GM23248 (cell line): ENCODE measurements at regions not wholly inside any gene's neighbourhood (a gene's known extent, or its start where the extent isn't known, plus 50 kb on each side); places are given as distances from the start of the nearest gene placed in this dataset.

Experiments used
- DNase-seq: peaks from one replicate; pipeline ENCODE4 v3.0.0-alpha.2; 2015
- H2AFZ ChIP-seq: fragments of 200-600 bp; sonication (generic); 2 replicates; pipeline ENCODE4 v1.6.1; 2016; ENCODE audit warnings: antibody characterized with exemption
- H3F3A ChIP-seq: fragments of 200-600 bp; sonication (generic); 2 replicates; pipeline ENCODE4 v1.6.1; 2016; ENCODE audit warnings: mild to moderate bottlenecking, antibody characterized with exemption, mixed run types; ENCODE audit not compliant: insufficient read depth
- H3K27ac ChIP-seq: fragments of 200-600 bp; sonication (generic); 2 replicates; pipeline ENCODE4 v1.5.1; 2016; ENCODE audit warnings: mild to moderate bottlenecking
- H3K27me3 ChIP-seq: fragments of 200-600 bp; sonication (generic); replicated peaks from 2 replicates; pipeline ENCODE4 v1.6.1; 2016; ENCODE audit warnings: mild to moderate bottlenecking; ENCODE audit not compliant: insufficient read depth
- H3K36me3 ChIP-seq: fragments of 200-600 bp; sonication (generic); 2 replicates; pipeline ENCODE4 v1.6.1; 2016; ENCODE audit warnings: low read depth, mild to moderate bottlenecking
- H3K4me1 ChIP-seq: fragments of 200-600 bp; sonication (generic); 2 replicates; pipeline ENCODE4 v1.6.1; 2016; ENCODE audit warnings: mild to moderate bottlenecking; ENCODE audit not compliant: insufficient read depth
- H3K4me2 ChIP-seq: fragments of 200-600 bp; sonication (generic); one replicate; pipeline ENCODE4 v1.6.1; 2016; ENCODE audit warnings: mild to moderate bottlenecking; ENCODE audit not compliant: unreplicated experiment
- H3K4me3 ChIP-seq: fragments of 200-600 bp; sonication (generic); 2 replicates; pipeline ENCODE4 v1.5.1; 2016; ENCODE audit warnings: mild to moderate bottlenecking
- H3K79me2 ChIP-seq: fragments of 200-600 bp; sonication (generic); 2 replicates; pipeline ENCODE4 v1.6.1; 2016; ENCODE audit warnings: mild to moderate bottlenecking; ENCODE audit not compliant: insufficient read depth
- H3K9ac ChIP-seq: fragments of 200-600 bp; sonication (generic); 2 replicates; pipeline ENCODE4 v1.6.1; 2016; ENCODE audit warnings: mild to moderate bottlenecking
- H3K9me2 ChIP-seq: fragments of 200-600 bp; sonication (generic); 2 replicates; pipeline ENCODE4 v1.6.1; 2016; ENCODE audit warnings: mixed run types, mild to moderate bottlenecking, moderate library complexity; ENCODE audit not compliant: insufficient read depth
- H3K9me3 ChIP-seq: fragments of 200-600 bp; sonication (generic); one replicate; pipeline ENCODE4 v1.6.1; 2017; ENCODE audit warnings: low read depth
- H4K20me1 ChIP-seq: fragments of 200-600 bp; sonication (generic); 2 replicates; pipeline ENCODE4 v1.6.0; 2016; ENCODE audit not compliant: insufficient read depth
- EZH2 ChIP-seq: fragments of 200-600 bp; sonication (generic); IDR thresholded peaks from 2 replicates; pipeline ENCODE4 v1.6.1; 2018; ENCODE audit warnings: antibody characterized with exemption, mild to moderate bottlenecking; ENCODE audit not compliant: insufficient read depth, poor library complexity, severe bottlenecking
- EZH2phosphoT487 ChIP-seq: fragments of 200-600 bp; sonication (generic); IDR thresholded peaks from 2 replicates; pipeline ENCODE4 v1.6.1; 2018; ENCODE audit warnings: antibody characterized with exemption, moderate library complexity, mild to moderate bottlenecking, low read depth; ENCODE audit not compliant: insufficient read depth
- WGBS, 2 experiments: methylation state at CpG; one replicate each; pipeline ENCODE4 v1.1.6; 2015 to 2017; ENCODE audit warnings: low lambda C conversion rate in 2 of 2, low coverage in 1 of 2; ENCODE audit errors: missing lambda C conversion rate in 2 of 2; 5-methylcytosine and 5-hydroxymethylcytosine counted together
- in situ Hi-C: fragments of 300-500 bp; cut with MboI; formaldehyde crosslinking; loops from 2 replicates; pipeline ENCODE4 v1.15.0; 2020

- Histone ChIP-seq H3K9me2 (no peaks in the 10 kb centered on the region; the same call in 1 of the 2 replicates), H4K20me1 (no peaks in the 10 kb centered on the region), H3K27ac (no peak overlapping the region), H3K4me1 (no peaks in the 10 kb centered on the region), H3K36me3 (no peaks in the 10 kb centered on the region), H3K4me2 (no peak overlapping the region), H3K79me2 (peaks cover 29% of the 10 kb centered on the region), H2AFZ (no peak overlapping the region), H3K4me3 (no peak overlapping the region), H3K27me3 (no peaks in the 10 kb centered on the region), H3F3A (no peaks in the 10 kb centered on the region), H3K9me3 (no peaks in the 10 kb centered on the region), H3K9ac (no peak overlapping the region)
- no peak for TF ChIP-seq EZH2phosphoT487
- DNase-seq = no peak
- in situ Hi-C loops = no loop called here
- WGBS, 2 experiments = 32 to 51% methylated on average over 5 of the region's 5 CpGs
These were observed 669.3 kb downstream of the LIG4 start for GRCh38 chr13:107545946-107546502.

- Histone ChIP-seq H3K9ac (no peak overlapping the region), H2AFZ (no peak overlapping the region), H3K9me2 (no peaks in the 10 kb centered on the region), H3K27me3 (no peaks in the 10 kb centered on the region), H3K27ac (no peak overlapping the region), H3K9me3 (no peaks in the 10 kb centered on the region), H3K79me2 (peaks cover 46% of the 10 kb centered on the region), H3K4me3 (no peak overlapping the region), H4K20me1 (no peaks in the 10 kb centered on the region), H3F3A (peaks cover 4% of the 10 kb centered on the region; the same call in 1 of the 2 replicates), H3K4me2 (no peak overlapping the region), H3K36me3 (no peaks in the 10 kb centered on the region), H3K4me1 (peaks cover 18% of the 10 kb centered on the region)
- in situ Hi-C loops = no loop called here
- no peak for TF ChIP-seq EZH2phosphoT487
- no peak for TF ChIP-seq EZH2
- peak; percentile 22 for DNase-seq
- 38 to 44% methylated on average over 1 of the region's 1 CpG for WGBS, 2 experiments
These were observed 680.8 kb downstream of the LIG4 start for GRCh38 chr13:107534548-107534947.

- Histone ChIP-seq H3K27me3 (no peaks in the 10 kb centered on the region), H3F3A (peaks cover 4% of the 10 kb centered on the region; the same call in 1 of the 2 replicates), H3K79me2 (peaks cover 42% of the 10 kb centered on the region), H3K4me2 (peak overlapping the region; percentile 8), H3K9me2 (no peaks in the 10 kb centered on the region), H3K4me1 (peaks cover 18% of the 10 kb centered on the region), H2AFZ (no peak overlapping the region), H3K4me3 (no peak overlapping the region), H3K27ac (no peak overlapping the region), H3K9ac (no peak overlapping the region), H4K20me1 (no peaks in the 10 kb centered on the region), H3K36me3 (no peaks in the 10 kb centered on the region), H3K9me3 (no peaks in the 10 kb centered on the region)
- in situ Hi-C loops = no loop called here
- TF ChIP-seq EZH2 (no peak), EZH2phosphoT487 (no peak)
- peak; percentile 27 for DNase-seq
- 34 to 42% methylated on average over 2 of the region's 2 CpGs for WGBS, 2 experiments
These were observed 683.5 kb downstream of the LIG4 start for GRCh38 chr13:107531816-107532215.

GRCh38 chr13:107531180-107531579, 684.2 kb downstream of the LIG4 start:
- Histone ChIP-seq H2AFZ (no peak overlapping the region), H3K79me2 (peaks cover 43% of the 10 kb centered on the region), H4K20me1 (no peaks in the 10 kb centered on the region), H3K36me3 (no peaks in the 10 kb centered on the region), H3F3A (peaks cover 4% of the 10 kb centered on the region; the same call in 1 of the 2 replicates), H3K9me2 (no peaks in the 10 kb centered on the region), H3K27me3 (no peaks in the 10 kb centered on the region), H3K4me2 (no peak overlapping the region), H3K4me3 (no peak overlapping the region), H3K4me1 (peaks cover 18% of the 10 kb centered on the region), H3K9me3 (no peaks in the 10 kb centered on the region), H3K27ac (no peak overlapping the region), H3K9ac (no peak overlapping the region)
- TF ChIP-seq EZH2phosphoT487 = no peak
- TF ChIP-seq EZH2 = no peak
- no peak for DNase-seq
- 36 to 46% methylated on average over 3 of the region's 3 CpGs for WGBS, 2 experiments
- in situ Hi-C loops = no loop called here

- H3K4me1 ChIP-seq = peaks cover 9% of the 10 kb centered on the region; the same call in 1 of the 2 replicates
- DNase-seq = no peak
- no peak overlapping the region for H3K4me2 ChIP-seq
- 69 to 74% methylated on average over 4 of the region's 4 CpGs for WGBS, 2 experiments
- no peak overlapping the region for H3K27ac ChIP-seq
- in situ Hi-C loops = no loop called here
- H3K9me2 ChIP-seq = no peaks in the 10 kb centered on the region
- H4K20me1 ChIP-seq = no peaks in the 10 kb centered on the region
- H3K27me3 ChIP-seq = no peaks in the 10 kb centered on the region
- H3K9ac ChIP-seq = no peak overlapping the region
- H3K36me3 ChIP-seq = no peaks in the 10 kb centered on the region
- no peak overlapping the region for H3K4me3 ChIP-seq
- H3K79me2 ChIP-seq = peaks cover 36% of the 10 kb centered on the region
- H3K9me3 ChIP-seq = no peaks in the 10 kb centered on the region
- H3F3A ChIP-seq = no peaks in the 10 kb centered on the region
- H2AFZ ChIP-seq = no peak overlapping the region
- TF ChIP-seq EZH2phosphoT487 (no peak), EZH2 (no peak)
These were observed 686.3 kb downstream of the LIG4 start for GRCh38 chr13:107529035-107529434.
